GM18873 (cell line): ENCODE measurements at regions not wholly inside any gene's neighbourhood (a gene's known extent, or its start where the extent isn't known, plus 50 kb on each side); places are given as distances from the start of the nearest gene placed in this dataset.

Experiments used
- ATAC-seq: cut with Tn5 transposase; IDR thresholded peaks from one replicate; pipeline ENCODE4 v1.9.1; 2021; ENCODE audit warnings: mild to moderate bottlenecking, moderate library complexity, moderate number of reproducible peaks; ENCODE audit not compliant: unreplicated experiment, low FRiP score

DNA sequence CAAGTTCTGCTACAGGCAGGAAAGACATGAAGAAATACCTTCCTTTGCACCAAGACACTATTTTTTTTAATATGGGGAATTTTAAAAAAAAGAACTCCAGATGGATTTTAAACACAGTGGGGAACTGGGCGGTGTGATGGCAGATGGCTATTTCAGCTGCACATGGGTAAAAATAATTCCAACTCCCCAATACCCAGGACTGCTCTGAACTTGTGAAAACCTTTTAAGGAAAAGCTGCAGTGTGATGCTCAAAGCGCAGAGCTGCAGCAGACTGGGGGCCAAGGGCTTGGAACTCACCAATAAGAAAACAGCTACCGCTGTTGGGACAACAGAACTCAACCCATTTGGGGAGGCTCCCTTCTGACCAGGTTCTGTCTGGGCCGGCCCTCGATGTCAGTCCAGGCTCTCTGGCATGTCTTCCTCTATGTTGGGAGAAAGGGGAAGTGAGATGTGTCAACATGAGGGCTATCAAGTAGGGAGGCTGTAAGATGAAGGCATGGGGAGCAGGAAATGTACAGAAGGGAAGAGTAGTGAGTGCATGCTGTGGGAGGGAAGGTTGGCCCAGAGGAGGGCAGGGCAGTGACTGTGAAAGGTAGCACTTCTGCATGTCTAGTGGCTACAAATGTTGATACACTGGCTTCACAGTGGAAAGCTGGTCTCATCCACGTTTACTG lies 64.0 kb upstream of the SLC14A2 start:
- ATAC-seq: no peak

DNA sequence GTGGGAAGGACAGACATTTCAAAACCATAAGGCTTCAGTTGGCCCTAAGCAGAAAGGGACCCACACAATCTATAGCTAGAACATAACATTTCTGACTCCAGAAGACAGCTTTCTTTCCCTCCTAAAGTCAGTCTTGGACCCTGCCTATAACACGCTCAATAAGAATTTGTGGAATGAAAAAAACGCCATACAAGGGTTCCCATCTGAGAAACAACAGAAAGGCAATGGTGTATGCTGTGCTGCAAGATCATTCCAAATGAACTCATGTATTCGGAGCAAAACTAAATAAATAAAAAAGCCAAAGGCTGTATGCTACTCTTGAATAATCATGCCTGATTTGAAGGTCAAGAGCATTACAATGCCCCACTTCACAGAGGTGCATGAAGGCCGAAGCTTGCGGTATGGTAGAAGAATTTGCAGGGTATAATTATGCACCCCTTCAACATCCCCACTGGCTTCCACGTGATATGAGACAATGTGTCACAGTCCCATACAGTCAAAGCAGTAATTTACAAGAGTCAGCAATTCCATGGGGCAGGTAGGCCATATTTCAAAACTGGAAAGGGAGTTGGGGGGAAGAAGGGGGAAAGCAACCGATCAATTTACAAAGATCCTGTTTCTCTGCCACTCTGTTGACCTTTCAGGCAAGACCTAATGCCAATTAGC lies 61.4 kb upstream of the SLC14A2 start:
- ATAC-seq: no peak

DNA sequence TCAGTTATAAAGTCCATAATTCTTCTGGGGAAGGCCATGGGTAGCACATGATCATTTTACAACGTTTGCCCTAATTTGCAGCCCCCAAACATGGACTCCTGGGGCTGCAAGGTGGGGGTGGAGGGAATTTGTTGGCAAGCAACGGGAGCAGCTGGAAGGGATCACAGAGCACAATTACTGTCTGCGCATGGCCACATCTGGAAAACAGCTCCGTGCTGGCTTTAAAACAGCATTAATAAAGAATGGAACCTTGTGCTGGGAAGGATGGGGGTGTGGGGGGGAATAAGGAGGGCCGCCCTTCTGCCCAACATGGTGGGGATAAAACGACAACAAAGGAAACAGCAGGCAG lies 60.9 kb upstream of the SLC14A2 start:
- ATAC-seq: no peak

GRCh38 chr18:45556222-45556621 lies 59.1 kb upstream of the SLC14A2 start:
- no peak for ATAC-seq

- no peak for ATAC-seq
Measured at GRCh38 chr18:45557287-45557686, 58.0 kb upstream of the SLC14A2 start.

GRCh38 chr18:45557779-45558178 lies 57.5 kb upstream of the SLC14A2 start:
- ATAC-seq: no peak

DNA sequence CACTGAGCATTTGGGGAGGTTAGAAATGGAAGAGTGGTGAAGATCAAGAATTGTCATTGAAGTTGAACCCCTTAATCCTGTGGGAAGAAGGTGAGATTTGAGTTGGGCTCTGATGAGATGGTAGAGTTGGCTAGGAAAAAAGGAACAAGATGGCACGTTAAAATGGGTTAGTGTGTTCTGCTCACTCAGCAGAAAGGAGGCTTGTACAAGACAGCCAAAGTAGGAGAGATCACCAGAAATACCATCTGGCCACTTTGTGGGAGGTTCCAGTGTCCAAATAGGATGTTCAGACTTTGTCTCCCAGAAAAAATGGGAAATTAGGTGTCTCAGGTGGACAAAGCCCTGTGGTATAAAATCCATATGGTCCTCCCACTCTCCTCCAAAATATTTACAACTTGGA lies 56.0 kb upstream of the SLC14A2 start:
- ATAC-seq: no peak

DNA sequence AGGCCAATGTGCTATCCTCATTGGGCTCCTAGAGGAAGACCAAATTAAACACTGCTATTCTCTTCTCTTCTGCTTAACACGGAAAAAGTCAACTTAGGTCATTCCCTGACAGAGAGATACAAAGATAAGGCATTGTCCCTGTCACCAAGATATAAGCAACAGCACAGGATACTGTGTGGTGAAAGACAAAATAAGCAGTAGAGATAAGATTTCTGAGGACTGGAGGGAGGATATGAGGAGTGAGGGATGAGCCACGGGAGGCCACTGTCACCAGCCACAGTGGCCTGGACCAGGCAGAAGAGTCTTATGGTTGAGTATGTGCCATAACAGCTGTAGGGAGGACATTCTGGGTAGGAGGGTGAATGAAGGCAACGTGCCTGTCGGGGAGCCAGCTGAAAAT lies 54.4 kb upstream of the SLC14A2 start:
- no peak for ATAC-seq

DNA sequence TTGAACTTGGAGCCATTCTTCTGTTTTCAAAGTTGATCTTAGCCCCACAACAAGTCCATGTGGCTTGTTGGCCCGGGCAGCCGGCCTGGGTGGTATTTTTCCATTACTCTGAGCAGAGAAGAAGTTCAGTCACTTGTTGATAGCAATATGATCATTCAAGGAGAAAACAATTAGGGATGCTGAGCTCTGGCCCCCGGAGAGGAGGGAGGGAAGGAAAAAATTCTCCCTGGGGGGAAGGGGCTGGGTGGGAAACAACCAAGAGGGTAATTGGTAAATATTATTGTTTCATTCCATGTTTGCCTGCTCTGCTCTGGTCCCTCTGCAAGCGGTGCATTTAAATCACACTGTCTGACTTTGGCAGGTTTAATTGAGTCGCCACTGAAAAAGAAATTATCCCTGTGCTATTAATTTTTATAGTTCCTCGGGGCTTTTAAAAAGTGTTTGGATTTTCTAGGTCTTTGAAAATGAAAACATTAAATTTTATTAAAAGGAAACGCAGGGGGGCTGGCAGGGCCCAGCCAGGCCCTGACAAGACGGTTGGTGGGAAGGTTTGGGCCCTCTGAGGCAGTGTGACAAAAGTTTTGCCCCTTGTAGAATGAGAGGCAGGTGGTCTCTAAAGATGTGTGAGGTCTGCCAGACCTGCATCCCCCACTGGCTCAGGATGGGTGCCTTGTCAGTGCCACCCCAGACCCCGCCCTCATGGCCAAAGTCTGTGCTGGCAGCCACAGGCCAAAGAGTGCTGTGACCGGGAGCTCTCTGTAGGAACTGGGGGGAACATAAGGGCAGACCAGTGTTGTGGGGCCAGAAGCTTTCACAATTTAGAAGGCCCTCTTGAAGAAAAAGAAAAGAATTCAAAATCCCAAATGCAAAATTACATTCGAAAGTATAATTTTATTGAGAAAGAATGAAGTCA lies 52.5 kb upstream of the SLC14A2 start:
- no peak for ATAC-seq

GRCh38 chr18:45565280-45565970 lies 49.9 kb upstream of the SLC14A2 start:
- ATAC-seq: no peak
